HG03442 (cell line): ENCODE measurements at regions not wholly inside any gene's neighbourhood (a gene's known extent, or its start where the extent isn't known, plus 50 kb on each side); places are given as distances from the start of the nearest gene placed in this dataset.

Experiments used
- ATAC-seq: cut with Tn5 transposase; IDR thresholded peaks from one replicate; pipeline ENCODE4 v1.9.1; 2021; ENCODE audit warnings: mild to moderate bottlenecking, moderate library complexity; ENCODE audit not compliant: unreplicated experiment

- ATAC-seq, result no peak
Observed at GRCh38 chr18:55166260-55166598, 207.0 kb upstream of the CCDC68 start.

- no peak for ATAC-seq
Observed at GRCh38 chr18:55163550-55163949, 204.3 kb upstream of the CCDC68 start.

- no peak for ATAC-seq
Observed at GRCh38 chr18:55161916-55162315, 202.7 kb upstream of the CCDC68 start.

- ATAC-seq, result no peak
Observed at GRCh38 chr18:55159027-55159426, 199.8 kb upstream of the CCDC68 start.

- ATAC-seq, result no peak
Observed at GRCh38 chr18:55158570-55158969, 199.3 kb upstream of the CCDC68 start.

GRCh38 chr18:55153346-55153745, 194.1 kb upstream of the CCDC68 start:
- ATAC-seq, result no peak

GRCh38 chr18:55152801-55153200, 193.5 kb upstream of the CCDC68 start:
- no peak for ATAC-seq

- no peak for ATAC-seq
Observed at GRCh38 chr18:55149994-55150393, 190.7 kb upstream of the CCDC68 start.

- no peak for ATAC-seq
Observed at GRCh38 chr18:55147791-55148190, 188.5 kb upstream of the CCDC68 start.

- ATAC-seq, result no peak
Observed at GRCh38 chr18:55144193-55144930, 185.1 kb upstream of the CCDC68 start.

GRCh38 chr18:55142410-55142809, 183.1 kb upstream of the CCDC68 start:
- no peak for ATAC-seq

- ATAC-seq, result no peak
Observed at GRCh38 chr18:55141318-55141717, 182.1 kb upstream of the CCDC68 start.

GRCh38 chr18:55139836-55140235, 180.6 kb upstream of the CCDC68 start:
- no peak for ATAC-seq

- no peak for ATAC-seq
Observed at GRCh38 chr18:55139307-55139706, 180.0 kb upstream of the CCDC68 start.

GRCh38 chr18:55138401-55138800, 179.1 kb upstream of the CCDC68 start:
- no peak for ATAC-seq

- no peak for ATAC-seq
Observed at GRCh38 chr18:55137602-55138001, 178.3 kb upstream of the CCDC68 start.

- no peak for ATAC-seq
Observed at GRCh38 chr18:55136864-55137263, 177.6 kb upstream of the CCDC68 start.

- ATAC-seq, result peak; percentile 61
Observed at GRCh38 chr18:55136258-55136657, 177.0 kb upstream of the CCDC68 start.

GRCh38 chr18:55133378-55133777, 174.1 kb upstream of the CCDC68 start:
- no peak for ATAC-seq

GRCh38 chr18:55128437-55128836, 169.2 kb upstream of the CCDC68 start:
- ATAC-seq, result no peak

- ATAC-seq, result no peak
Observed at GRCh38 chr18:55124078-55124763, 165.0 kb upstream of the CCDC68 start.

- no peak for ATAC-seq
Observed at GRCh38 chr18:55123361-55123760, 164.1 kb upstream of the CCDC68 start.
